ENCODE measurements at regions not wholly inside any gene's neighbourhood (a gene's known extent, or its start where the extent isn't known, plus 50 kb on each side); places are given as distances from the start of the nearest gene placed in this dataset.

- Histone ChIP-seq H3K36me3 (ENCODE audit: control insufficient read depth, insufficient read depth, low read length) (no peaks in the 10 kb centered on the region), H3K4me3 (ENCODE audit: low read depth in 2 of 2, low read length in 2 of 2) (no peak overlapping the region), H3K9me3 (ENCODE audit: control insufficient read depth, insufficient read depth, low read depth, low read length) (no peaks in the 10 kb centered on the region), H3K4me1 (ENCODE audit: control insufficient read depth, insufficient read depth, low read length) (no peaks in the 10 kb centered on the region), H3K27ac (ENCODE audit: low read length) (no peak overlapping the region), H3K27me3 (ENCODE audit: control insufficient read depth, insufficient read depth, low read length) (peaks cover 44% of the 10 kb centered on the region)
- intact Hi-C loops (cut with micrococcal nuclease; ENCODE audit: unreplicated experiment) (no loop called here), in situ Hi-C loops (cut with HindIII; ENCODE audit: low pct_unique_long_range_greater_than_20kb, low sequenced_read_pairs) (no loop called here)
- TF ChIP-seq POLR2AphosphoS5 (IDR thresholded peaks at IDR 0.05; ENCODE audit: low read depth, low read length) = no peak
- TF ChIP-seq SIN3A (IDR thresholded peaks at IDR 0.05; ENCODE audit: borderline replicate concordance, insufficient read depth, low read depth, low read length) = no peak
- TF ChIP-seq CTCF (IDR thresholded peaks at IDR 0.05) = no peak
- TF ChIP-seq, protein P1, sequence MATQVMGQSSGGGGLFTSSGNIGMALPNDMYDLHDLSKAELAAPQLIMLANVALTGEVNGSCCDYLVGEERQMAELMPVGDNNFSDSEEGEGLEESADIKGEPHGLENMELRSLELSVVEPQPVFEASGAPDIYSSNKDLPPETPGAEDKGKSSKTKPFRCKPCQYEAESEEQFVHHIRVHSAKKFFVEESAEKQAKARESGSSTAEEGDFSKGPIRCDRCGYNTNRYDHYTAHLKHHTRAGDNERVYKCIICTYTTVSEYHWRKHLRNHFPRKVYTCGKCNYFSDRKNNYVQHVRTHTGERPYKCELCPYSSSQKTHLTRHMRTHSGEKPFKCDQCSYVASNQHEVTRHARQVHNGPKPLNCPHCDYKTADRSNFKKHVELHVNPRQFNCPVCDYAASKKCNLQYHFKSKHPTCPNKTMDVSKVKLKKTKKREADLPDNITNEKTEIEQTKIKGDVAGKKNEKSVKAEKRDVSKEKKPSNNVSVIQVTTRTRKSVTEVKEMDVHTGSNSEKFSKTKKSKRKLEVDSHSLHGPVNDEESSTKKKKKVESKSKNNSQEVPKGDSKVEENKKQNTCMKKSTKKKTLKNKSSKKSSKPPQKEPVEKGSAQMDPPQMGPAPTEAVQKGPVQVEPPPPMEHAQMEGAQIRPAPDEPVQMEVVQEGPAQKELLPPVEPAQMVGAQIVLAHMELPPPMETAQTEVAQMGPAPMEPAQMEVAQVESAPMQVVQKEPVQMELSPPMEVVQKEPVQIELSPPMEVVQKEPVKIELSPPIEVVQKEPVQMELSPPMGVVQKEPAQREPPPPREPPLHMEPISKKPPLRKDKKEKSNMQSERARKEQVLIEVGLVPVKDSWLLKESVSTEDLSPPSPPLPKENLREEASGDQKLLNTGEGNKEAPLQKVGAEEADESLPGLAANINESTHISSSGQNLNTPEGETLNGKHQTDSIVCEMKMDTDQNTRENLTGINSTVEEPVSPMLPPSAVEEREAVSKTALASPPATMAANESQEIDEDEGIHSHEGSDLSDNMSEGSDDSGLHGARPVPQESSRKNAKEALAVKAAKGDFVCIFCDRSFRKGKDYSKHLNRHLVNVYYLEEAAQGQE (IDR thresholded peaks at IDR 0.05; ENCODE audit: insufficient read depth in 1 of 2, low read depth in 2 of 2, low read length in 1 of 2) = no peak
- no peak for TF ChIP-seq TCF7L2 (IDR thresholded peaks at IDR 0.05; ENCODE audit: low read depth, low read length)
- POLR2A ChIA-PET = no interaction called here
- DNase-seq (ENCODE audit: low read depth, low spot score) = no peak
- no TSS peak for BruUV-seq (replicated peaks)
- no peak for ATAC-seq
- CTCF ChIA-PET = no interaction called here
Measured at GRCh38 chr11:11764423-11764803, 77.4 kb upstream of the USP47 start.

- Histone ChIP-seq H3K27me3 (ENCODE audit: control insufficient read depth, insufficient read depth, low read length) (peaks cover 45% of the 10 kb centered on the region), H3K27ac (ENCODE audit: low read length) (no peak overlapping the region), H3K36me3 (ENCODE audit: control insufficient read depth, insufficient read depth, low read length) (no peaks in the 10 kb centered on the region), H3K4me1 (ENCODE audit: control insufficient read depth, insufficient read depth, low read length) (no peaks in the 10 kb centered on the region), H3K4me3 (ENCODE audit: low read depth in 2 of 2, low read length in 2 of 2) (no peak overlapping the region), H3K9me3 (ENCODE audit: control insufficient read depth, insufficient read depth, low read depth, low read length) (no peaks in the 10 kb centered on the region)
- in situ Hi-C loops (cut with HindIII; ENCODE audit: low pct_unique_long_range_greater_than_20kb, low sequenced_read_pairs) (no loop called here), intact Hi-C loops (cut with micrococcal nuclease; ENCODE audit: unreplicated experiment) (no loop called here)
- TF ChIP-seq, protein P1 (IDR thresholded peaks at IDR 0.05; ENCODE audit: insufficient read depth in 1 of 2, low read depth in 2 of 2, low read length in 1 of 2) = no peak
- DNase-seq (ENCODE audit: low read depth, low spot score) (no peak), ATAC-seq (no peak)
- CTCF ChIA-PET = no interaction called here
- no TSS peak for BruUV-seq (replicated peaks)
- POLR2A ChIA-PET = no interaction called here
Measured at GRCh38 chr11:11763796-11764422, 77.9 kb upstream of the USP47 start.
